ACC112 (cell line): ENCODE measurements at regions not wholly inside any gene's neighbourhood (a gene's known extent, or its start where the extent isn't known, plus 50 kb on each side); places are given as distances from the start of the nearest gene placed in this dataset.

Source experiments
- H2AFZ ChIP-seq: fragments of 200-600 bp; sonication (generic); one replicate; pipeline ENCODE4 v1.6.0; 2017; ENCODE audit warnings: antibody characterized with exemption, low read length; ENCODE audit not compliant: unreplicated experiment
- H3K27ac ChIP-seq: fragments of 200-600 bp; sonication (generic); 2 replicates; pipeline ENCODE4 v1.5.1; 2014; ENCODE audit warnings: low read depth, mild to moderate bottlenecking, antibody characterized with exemption, low read length, moderate library complexity
- H3K27me3 ChIP-seq: fragments of 200-600 bp; sonication (generic); 2 replicates; pipeline ENCODE4 v1.6.1; 2014; ENCODE audit warnings: mild to moderate bottlenecking, antibody characterized with exemption, low read length, moderate library complexity, mixed read lengths; ENCODE audit not compliant: insufficient read depth
- H3K36me3 ChIP-seq: fragments of 200-600 bp; sonication (generic); 2 replicates; pipeline ENCODE4 v1.6.1; 2016; ENCODE audit warnings: mild to moderate bottlenecking, antibody characterized with exemption, low read length, moderate library complexity, mixed read lengths; ENCODE audit not compliant: insufficient read depth
- H3K4me1 ChIP-seq: fragments of 200-600 bp; sonication (generic); one replicate; pipeline ENCODE4 v1.6.1; 2016; ENCODE audit warnings: low read length, mixed read lengths; ENCODE audit not compliant: insufficient read depth, unreplicated experiment, control insufficient read depth
- H3K4me3 ChIP-seq: fragments of 200-600 bp; sonication (generic); 2 replicates; pipeline ENCODE4 v1.5.1; 2014; ENCODE audit warnings: mild to moderate bottlenecking, low read depth, low read length
- H3K79me2 ChIP-seq: fragments of 200-600 bp; sonication (generic); one replicate; pipeline ENCODE4 v1.6.0; 2016; ENCODE audit warnings: low read length; ENCODE audit not compliant: control insufficient read depth, unreplicated experiment, insufficient read depth

- Histone ChIP-seq H3K4me3 (no peak overlapping the region; the same call in 1 of the 2 replicates), H2AFZ (no peak overlapping the region), H3K27ac (no peak overlapping the region), H3K36me3 (no peaks in the 10 kb centered on the region), H3K79me2 (no peaks in the 10 kb centered on the region), H3K4me1 (no peaks in the 10 kb centered on the region), H3K27me3 (peaks cover 68% of the 10 kb centered on the region)
Measured at GRCh38 chr9:29211580-29212396, 1638.5 kb upstream of the C9orf72 start.

GRCh38 chr9:29212397-29213387 is 1639.4 kb upstream of the C9orf72 start:
- H3K79me2 ChIP-seq: no peaks in the 10 kb centered on the region
- H3K36me3 ChIP-seq: no peaks in the 10 kb centered on the region
- H2AFZ ChIP-seq: no peak overlapping the region
- H3K27me3 ChIP-seq: peaks cover 76% of the 10 kb centered on the region
- H3K4me1 ChIP-seq: no peaks in the 10 kb centered on the region
- H3K4me3 ChIP-seq: 0 out of 2 replicates have a peak overlapping the region, but pooled peaks have one; percentile 21
- H3K27ac ChIP-seq: no peak overlapping the region

- no peak within 1 kb of the TSS for H2AFZ ChIP-seq
- no peaks in the 10 kb centered on the region for H3K36me3 ChIP-seq
- H3K4me1 ChIP-seq: no peaks in the 10 kb centered on the region
- H3K27ac ChIP-seq: no peak within 1 kb of the TSS
- no peaks in the 10 kb centered on the region for H3K79me2 ChIP-seq
- H3K4me3 ChIP-seq: 0 out of 2 replicates have a peak within 1 kb of the TSS, but pooled peaks have one; percentile 21
- H3K27me3 ChIP-seq: peaks cover 77% of the 10 kb centered on the region
Measured at GRCh38 chr9:29213417-29214153, 1640.3 kb upstream of the C9orf72 start, which contains the start of gene LINGO2. LINGO2 (minus strand) TSS chr9:29213601.

GRCh38 chr9:29214154-29214689 is 1640.9 kb upstream of the C9orf72 start:
- no peaks in the 10 kb centered on the region for H3K36me3 ChIP-seq
- no peaks in the 10 kb centered on the region for H3K79me2 ChIP-seq
- H2AFZ ChIP-seq: no peak overlapping the region
- peaks cover 78% of the 10 kb centered on the region for H3K27me3 ChIP-seq
- no peak overlapping the region for H3K27ac ChIP-seq
- no peak overlapping the region for H3K4me3 ChIP-seq
- H3K4me1 ChIP-seq: no peaks in the 10 kb centered on the region

GRCh38 chr9:29214690-29215253 is 1641.5 kb upstream of the C9orf72 start:
- Histone ChIP-seq H3K4me3 (no peak overlapping the region), H2AFZ (no peak overlapping the region)

GRCh38 chr9:29217966-29218365 is 1644.7 kb upstream of the C9orf72 start:
- no peak overlapping the region for H2AFZ ChIP-seq
- H3K79me2 ChIP-seq: no peaks in the 10 kb centered on the region
- no peaks in the 10 kb centered on the region for H3K4me1 ChIP-seq
- H3K4me3 ChIP-seq: no peak overlapping the region
- H3K27ac ChIP-seq: no peak overlapping the region
- no peaks in the 10 kb centered on the region for H3K36me3 ChIP-seq
- H3K27me3 ChIP-seq: peaks cover 49% of the 10 kb centered on the region

More at GRCh38 chr9:29214690-29215253, 1641.5 kb upstream of the C9orf72 start:
- peaks cover 77% of the 10 kb centered on the region for H3K27me3 ChIP-seq
- no peak overlapping the region for H3K27ac ChIP-seq
- no peaks in the 10 kb centered on the region for H3K4me1 ChIP-seq
- H3K79me2 ChIP-seq: no peaks in the 10 kb centered on the region
- H3K36me3 ChIP-seq: no peaks in the 10 kb centered on the region

- no peaks in the 10 kb centered on the region for H3K79me2 ChIP-seq
- no peak overlapping the region for H2AFZ ChIP-seq
- H3K36me3 ChIP-seq: no peaks in the 10 kb centered on the region
- H3K4me1 ChIP-seq: no peaks in the 10 kb centered on the region
- peaks cover 21% of the 10 kb centered on the region for H3K27me3 ChIP-seq
- H3K27ac ChIP-seq: no peak overlapping the region
- no peak overlapping the region for H3K4me3 ChIP-seq
Measured at GRCh38 chr9:29220596-29221251, 1647.4 kb upstream of the C9orf72 start.

GRCh38 chr9:29228558-29228957 is 1655.3 kb upstream of the C9orf72 start:
- no peaks in the 10 kb centered on the region for H3K79me2 ChIP-seq
- H3K4me1 ChIP-seq: no peaks in the 10 kb centered on the region
- H3K27me3 ChIP-seq: no peaks in the 10 kb centered on the region
- H3K4me3 ChIP-seq: no peak overlapping the region
- no peak overlapping the region for H3K27ac ChIP-seq
- H3K36me3 ChIP-seq: no peaks in the 10 kb centered on the region
- H2AFZ ChIP-seq: no peak overlapping the region

- Histone ChIP-seq H3K36me3 (no peaks in the 10 kb centered on the region), H3K79me2 (no peaks in the 10 kb centered on the region), H3K4me1 (no peaks in the 10 kb centered on the region), H3K27me3 (no peaks in the 10 kb centered on the region), H3K27ac (no peak overlapping the region), H3K4me3 (no peak overlapping the region), H2AFZ (no peak overlapping the region)
Measured at GRCh38 chr9:29230931-29231330, 1657.7 kb upstream of the C9orf72 start.
